IPS DF 4.7 (cell line): ENCODE measurements at regions not wholly inside any gene's neighbourhood (a gene's known extent, or its start where the extent isn't known, plus 50 kb on each side); places are given as distances from the start of the nearest gene placed in this dataset.

Experiments used
- DNase-seq: peaks from one replicate; pipeline ENCODE4 v3.0.0-alpha.2; 2013; ENCODE audit warnings: low spot score; ENCODE audit errors: extremely low read depth

- no peak for DNase-seq
Observed at GRCh38 chr16:80082906-80083305, 457.9 kb upstream of the DYNLRB2 start.

DNA sequence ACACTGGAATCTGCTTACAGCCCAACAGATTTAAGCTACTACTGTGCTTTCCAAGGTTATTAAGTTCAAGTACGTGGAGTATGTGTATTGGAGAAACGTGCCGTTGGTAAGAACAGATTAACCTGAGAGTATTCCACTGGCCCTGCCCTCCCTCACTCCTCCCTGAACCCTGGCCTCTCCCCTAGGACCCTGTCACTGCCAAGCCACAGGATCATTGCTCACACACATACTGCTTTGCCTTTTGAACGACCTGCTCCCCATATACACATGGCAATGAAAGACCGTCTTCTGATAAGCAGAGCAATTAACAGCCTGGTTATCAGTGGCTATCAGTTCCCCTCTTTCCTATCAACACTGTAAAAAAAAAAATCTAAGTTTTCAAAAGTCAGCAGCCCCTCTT, 458.9 kb upstream of the DYNLRB2 start:
- no peak for DNase-seq

GRCh38 chr16:80080287-80080851, 460.4 kb upstream of the DYNLRB2 start:
- no peak for DNase-seq

DNA sequence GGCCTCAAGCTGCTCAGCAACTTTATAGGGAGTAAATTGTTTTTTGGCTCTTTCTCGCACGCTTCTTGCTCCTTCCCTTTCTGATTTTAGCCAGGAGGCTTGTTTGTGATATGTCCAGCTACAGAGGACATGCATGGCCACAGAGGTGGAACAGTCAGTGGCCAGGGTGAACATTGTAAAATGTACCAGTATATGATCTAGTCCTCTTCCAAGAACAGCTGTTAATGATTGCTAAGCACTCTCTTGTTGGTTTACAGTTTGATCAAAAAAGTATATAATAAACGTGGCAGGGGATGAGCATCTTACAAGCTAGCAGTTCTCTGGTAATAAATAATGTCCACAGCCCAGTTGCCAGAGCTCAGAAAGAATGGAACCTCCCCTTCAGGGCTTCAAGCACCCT, 461.7 kb upstream of the DYNLRB2 start:
- DNase-seq: no peak

- DNase-seq: no peak
Observed at GRCh38 chr16:80077696-80078095, 463.1 kb upstream of the DYNLRB2 start.

- DNase-seq: no peak
Observed at GRCh38 chr16:80074329-80074728, 466.5 kb upstream of the DYNLRB2 start.

DNA sequence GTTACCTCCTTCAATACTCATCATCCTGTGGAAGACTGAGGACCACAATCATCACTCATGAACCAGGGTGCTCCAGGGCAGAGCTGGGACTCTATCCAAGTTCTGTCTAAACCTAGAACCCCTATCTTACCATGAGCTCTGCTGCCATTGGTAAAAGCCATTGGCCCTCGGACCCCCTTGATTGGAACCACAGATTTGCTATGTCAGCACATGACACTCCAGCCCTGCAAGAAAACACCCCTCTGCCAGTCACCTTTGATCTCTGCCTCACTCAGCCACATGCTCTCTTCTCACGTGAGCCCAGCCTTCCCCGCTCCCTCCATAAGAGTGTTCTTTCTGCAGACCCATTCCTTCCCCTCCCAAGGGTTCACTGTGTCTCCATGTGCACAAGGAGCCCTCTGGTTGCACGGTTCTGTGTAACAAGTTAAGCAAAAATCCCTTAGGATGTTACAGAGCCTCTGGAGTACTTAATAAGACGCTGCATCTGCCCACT, 468.8 kb upstream of the DYNLRB2 start:
- DNase-seq: no peak

DNA sequence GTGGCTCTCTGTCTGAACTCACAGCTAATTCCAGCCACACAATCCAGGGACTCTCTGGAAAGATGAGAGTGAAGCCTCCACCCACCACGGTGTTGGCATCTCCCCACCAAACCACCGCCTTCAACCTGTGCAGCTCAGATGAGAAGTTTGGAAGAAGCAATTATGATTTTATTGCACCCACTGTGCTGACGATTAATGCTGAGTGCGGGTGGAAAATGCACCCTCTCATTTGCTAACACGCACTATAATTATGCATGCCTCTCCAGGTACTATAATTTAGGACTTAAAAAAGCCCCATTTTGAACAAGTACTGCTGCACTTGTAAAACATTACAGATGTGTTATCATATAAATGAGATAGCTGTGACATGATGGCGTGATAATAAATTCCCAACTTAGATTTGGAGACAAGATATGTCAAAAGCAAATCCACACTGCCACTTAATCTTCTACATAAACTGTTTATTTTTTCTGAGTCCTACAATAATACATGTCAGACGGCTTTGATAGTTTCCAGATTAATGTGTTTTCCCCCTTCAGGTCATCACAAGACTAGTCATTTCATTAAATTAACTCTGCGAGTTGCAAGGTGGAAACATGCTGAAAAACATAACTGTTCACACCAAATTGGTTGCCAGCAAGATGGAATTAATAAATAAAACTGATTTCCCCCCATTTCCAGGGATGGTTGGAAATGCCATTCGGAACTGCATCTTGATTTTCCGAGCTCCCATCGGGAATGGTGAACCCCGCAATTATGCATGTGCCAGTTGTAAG, 466.5 kb upstream of the MAF start:
- DNase-seq: no peak

- no peak for DNase-seq
Observed at GRCh38 chr16:80065541-80065940, 465.0 kb upstream of the MAF start.

DNA sequence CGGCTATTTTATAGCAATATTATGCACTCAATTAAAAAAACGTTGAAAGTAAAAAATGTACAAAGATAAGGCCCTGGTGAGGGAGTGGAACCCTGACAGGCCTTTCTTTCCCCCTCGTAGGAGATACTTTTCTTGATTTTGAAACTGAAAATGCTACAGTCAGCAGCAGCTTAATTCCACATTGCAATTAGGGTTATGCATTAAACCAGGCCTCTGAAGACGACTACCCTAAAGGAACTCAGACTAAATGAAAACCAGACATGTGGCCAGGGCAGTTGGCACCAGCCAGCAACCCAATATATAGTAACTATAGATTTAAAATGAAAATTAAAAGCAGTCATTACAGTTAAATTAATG, 463.2 kb upstream of the MAF start:
- DNase-seq: no peak

DNA sequence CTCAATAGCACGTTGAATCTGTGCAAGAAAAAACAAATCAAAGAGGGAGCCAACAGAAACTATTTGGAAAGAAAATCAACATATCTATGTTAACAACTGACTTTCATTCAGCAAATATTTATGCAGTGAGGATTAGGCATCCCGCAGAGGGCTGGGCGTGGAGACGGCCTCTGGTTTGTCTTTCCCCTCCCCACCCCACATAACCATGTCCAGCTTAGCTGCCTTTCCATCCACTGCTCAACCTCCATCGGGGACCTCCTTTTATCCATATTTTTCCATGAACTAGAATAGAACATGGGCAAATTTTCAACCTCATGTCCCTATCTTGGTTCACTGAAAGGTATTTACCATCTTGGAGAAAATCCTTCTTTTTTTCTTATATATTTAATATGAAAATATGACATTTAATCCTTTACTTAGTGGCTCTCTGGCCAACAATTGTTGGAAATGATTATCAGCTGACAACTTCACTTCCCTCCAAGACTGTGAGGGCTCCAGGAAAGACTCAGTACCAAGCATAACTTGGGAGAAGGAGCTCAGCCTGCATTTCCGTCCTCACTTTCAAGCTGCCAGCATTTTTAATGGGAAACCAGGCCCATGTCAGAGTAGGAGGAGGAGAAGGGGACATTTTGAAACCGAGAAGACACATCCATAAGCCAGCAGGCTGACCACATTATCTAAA, 462.6 kb upstream of the MAF start:
- DNase-seq: no peak

DNA sequence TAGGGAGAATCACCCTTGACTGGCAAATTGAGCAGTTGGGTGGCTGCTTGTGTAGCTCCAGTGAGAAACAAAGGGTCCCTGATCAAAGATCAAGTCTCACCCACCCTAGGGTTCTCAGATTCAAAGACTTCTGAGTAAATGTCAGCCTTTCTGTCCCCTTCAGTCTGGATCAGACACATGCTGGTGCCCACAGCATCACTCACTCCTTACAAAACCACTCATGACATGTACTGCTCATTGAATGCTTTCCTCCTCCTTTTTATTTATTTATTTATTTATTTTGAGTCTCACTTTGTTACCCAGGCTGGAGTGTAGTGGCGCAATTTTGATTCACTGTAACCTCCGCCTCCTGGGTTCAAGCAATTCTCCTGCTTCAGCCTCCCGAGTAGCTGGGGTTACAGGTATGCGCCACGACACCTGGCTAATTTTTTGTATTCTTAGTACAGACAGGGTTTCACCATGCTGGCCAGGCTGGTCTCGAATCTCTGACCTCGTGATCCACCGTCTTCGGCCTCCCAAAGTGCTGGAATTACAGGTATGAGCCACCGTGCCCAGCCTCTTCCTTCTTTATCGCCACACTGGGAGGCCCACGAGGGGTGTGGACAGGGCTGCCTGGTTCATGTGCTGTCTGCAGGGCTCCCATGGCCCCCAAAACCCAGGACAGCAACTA, 462.0 kb upstream of the MAF start:
- no peak for DNase-seq

DNA sequence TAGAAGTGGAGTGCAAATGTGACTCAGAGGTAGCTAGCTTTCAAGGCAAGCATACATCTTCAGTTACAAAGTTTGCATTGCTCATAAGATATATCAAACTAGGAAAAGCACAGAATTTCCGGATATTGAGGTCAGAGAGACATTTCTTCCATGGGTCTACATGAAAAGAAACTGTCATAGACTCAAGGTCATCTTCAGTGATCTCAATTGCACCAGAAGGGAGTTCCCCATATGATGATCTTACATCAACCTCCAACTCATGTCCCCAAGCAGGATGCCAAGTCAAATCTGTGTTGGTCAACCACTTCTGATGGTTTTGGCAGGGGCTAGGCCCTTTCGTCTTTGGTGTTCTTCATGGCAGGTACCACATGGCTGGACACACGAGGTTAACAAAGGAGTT, 459.9 kb upstream of the MAF start:
- DNase-seq: no peak

DNA sequence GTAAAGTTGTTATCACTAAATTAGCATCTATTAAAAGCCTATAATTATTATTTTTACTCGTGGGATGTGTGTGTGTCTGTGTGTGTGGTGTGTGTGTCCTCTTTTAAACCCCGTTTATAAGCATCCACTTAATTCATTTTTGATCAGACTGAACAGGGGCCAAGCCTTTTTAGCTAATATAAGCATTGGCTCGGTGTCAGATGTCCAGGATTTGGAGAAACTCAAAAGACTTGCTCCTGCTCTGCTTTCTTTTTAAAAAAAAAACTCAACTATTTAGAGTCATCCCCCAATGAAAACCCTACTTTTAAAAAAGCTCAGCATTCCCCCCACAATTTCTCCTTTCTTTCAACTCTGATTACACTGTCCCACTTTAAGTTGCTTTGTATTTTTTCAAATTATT, 459.3 kb upstream of the MAF start:
- no peak for DNase-seq

DNA sequence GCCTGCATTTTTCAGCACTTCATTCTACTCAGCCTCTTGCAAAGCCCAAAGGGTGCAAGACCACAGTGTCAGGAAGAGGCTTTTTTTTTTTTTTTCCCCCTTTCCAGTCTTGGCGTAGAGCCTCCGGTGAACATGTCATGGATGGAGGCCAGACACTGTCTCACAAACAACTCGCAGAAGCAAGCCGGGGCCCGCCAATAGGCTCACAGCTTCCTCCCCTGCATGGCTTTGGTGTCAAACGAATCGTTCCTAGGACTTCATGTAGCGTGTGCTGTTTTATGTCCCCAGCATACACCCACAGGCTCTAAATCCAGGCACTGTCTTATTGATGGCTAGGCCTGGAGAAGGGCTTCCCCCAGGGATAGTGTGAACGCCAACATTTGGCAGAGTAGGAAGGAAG, 457.7 kb upstream of the MAF start:
- DNase-seq: no peak

DNA sequence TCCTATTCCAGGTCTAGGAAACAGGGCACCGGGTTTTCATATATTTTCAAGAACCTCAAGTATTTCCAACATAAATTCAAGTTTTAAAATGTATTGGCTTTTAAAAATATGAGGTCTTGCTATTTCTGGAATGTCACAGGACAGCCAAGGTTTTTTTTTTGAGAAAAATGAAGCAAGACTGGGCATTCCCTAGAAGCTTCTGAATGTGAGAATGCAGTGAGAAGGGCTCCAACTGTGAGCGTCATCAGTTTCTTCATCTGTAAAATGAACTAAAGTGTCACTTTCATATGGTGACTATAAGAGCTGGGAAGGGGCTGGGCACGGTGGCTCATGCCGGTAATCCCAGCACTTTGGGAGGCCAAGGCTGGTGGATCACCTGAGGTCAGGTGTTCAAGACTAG, 455.8 kb upstream of the MAF start:
- no peak for DNase-seq

GRCh38 chr16:80055831-80056230, 455.3 kb upstream of the MAF start:
- DNase-seq: no peak

DNA sequence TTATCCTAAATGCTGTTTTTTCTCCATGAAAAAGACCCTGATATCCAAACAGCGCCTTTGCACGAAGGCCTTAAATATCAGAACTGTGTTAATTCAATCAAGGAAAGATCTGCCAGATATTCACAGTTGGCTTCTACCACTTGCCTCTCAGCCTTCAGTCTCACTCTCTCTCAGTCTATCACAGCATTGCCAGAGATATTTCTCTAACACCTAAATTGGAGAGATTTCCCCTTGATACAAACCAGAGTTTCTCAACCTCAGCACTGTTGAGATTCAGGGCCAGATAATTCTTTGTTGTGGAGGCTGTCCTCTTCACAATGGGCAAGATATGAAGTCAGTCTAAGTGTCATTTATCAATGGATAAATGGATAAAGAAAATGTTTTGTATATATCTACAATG, 454.1 kb upstream of the MAF start:
- no peak for DNase-seq

DNA sequence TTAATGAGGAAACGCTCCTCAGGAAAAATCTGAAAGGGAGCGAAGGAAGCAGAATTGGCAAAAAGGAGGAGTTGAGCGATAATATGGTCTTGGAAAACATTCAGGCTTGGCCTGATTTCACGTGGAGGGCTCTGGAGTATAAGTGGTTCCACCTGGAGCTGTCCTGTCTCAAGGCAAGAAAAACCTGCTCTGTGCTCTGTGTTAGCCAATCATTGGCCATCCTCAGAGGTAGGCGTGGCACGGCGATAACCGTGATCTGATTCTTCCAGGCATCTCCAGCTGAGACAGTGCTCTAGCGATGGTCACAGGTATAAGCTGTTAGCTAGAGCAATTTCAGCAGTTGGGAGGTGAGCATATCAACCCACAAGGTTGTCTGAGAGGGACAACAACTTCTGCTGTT, 450.5 kb upstream of the MAF start:
- DNase-seq: no peak

- no peak for DNase-seq
Observed at GRCh38 chr16:80048250-80048649, 447.7 kb upstream of the MAF start.

GRCh38 chr16:80047842-80048241, 447.3 kb upstream of the MAF start:
- DNase-seq: no peak

GRCh38 chr16:80046848-80047247, 446.3 kb upstream of the MAF start:
- DNase-seq: no peak
